HUES6 (cell line): ENCODE measurements at regions not wholly inside any gene's neighbourhood (a gene's known extent, or its start where the extent isn't known, plus 50 kb on each side); places are given as distances from the start of the nearest gene placed in this dataset.
"Not testable (repeated sequence)": the region's sequence is repeated elsewhere in the genome, so short reads cannot be mapped to it uniquely, and the experiment has no call there.

Experiments
- H3K27ac ChIP-seq: 2 replicates; pipeline ENCODE4 v1.7.0; 2013; ENCODE audit warnings: low read depth, mild to moderate bottlenecking, low read length, inconsistent platforms
- H3K27me3 ChIP-seq: 2 replicates; pipeline ENCODE4 v1.6.1; 2013; ENCODE audit warnings: low read length; ENCODE audit not compliant: control insufficient read depth, insufficient read depth
- H3K36me3 ChIP-seq: 2 replicates; pipeline ENCODE4 v1.6.1; 2013; ENCODE audit warnings: low read length; ENCODE audit not compliant: control insufficient read depth, insufficient read depth
- H3K4me1 ChIP-seq: 2 replicates; pipeline ENCODE4 v1.6.1; 2013; ENCODE audit warnings: low read length; ENCODE audit not compliant: control insufficient read depth, insufficient read depth
- H3K4me3 ChIP-seq: 2 replicates; pipeline ENCODE4 v1.5.1; 2013; ENCODE audit warnings: low read depth, low read length
- H3K9ac ChIP-seq: one replicate; pipeline ENCODE4 v1.6.1; 2013; ENCODE audit warnings: mild to moderate bottlenecking, low read length
- H3K9me3 ChIP-seq: 2 replicates; pipeline ENCODE4 v1.6.1; 2013; ENCODE audit warnings: low read depth, low read length; ENCODE audit not compliant: control insufficient read depth, insufficient read depth

DNA sequence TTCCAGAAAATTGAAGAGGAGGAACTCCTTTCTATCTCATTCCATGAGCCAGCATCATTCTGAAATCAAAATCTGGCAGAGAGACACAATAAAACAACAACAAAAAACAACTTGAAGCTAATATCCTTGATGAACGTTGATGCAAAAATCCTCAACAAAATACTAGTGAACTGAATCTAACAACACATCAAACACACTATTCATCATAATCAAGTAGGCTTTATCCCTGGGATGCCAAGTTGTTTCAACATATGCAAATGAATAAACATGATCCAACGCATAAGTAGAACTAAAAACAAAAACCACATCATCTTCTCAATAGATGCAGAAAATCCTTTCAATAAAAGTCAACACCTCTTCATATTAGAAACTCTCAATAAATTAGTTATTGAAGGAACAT, 335.3 kb upstream of the BRINP3 start:
- Histone ChIP-seq H3K4me1 (no peaks in the 10 kb centered on the region), H3K9ac (no peak overlapping the region), H3K4me3 (no peak overlapping the region), H3K27me3 (no peaks in the 10 kb centered on the region), H3K9me3 (no peaks in the 10 kb centered on the region), H3K36me3 (no peaks in the 10 kb centered on the region), H3K27ac (no peak overlapping the region)

DNA sequence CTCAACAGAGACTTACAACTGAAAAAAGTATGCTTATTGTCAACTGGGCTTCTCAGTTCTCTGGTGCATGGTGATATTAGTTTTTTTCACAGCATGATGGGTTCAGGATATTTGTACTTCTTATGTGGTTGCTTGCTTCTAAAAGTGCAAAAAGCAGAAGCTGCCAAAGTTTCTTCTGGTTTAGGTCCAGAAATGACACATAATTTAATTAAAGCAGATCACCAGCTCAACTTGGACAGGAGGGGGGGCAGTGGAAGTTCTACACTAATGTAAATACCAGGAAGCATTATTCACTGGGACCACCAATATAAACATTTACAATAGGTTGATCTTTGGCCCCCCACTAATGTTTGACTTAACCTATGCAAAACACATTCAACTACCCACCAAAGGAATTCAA, 354.8 kb upstream of the BRINP3 start:
- H3K4me1 ChIP-seq = no peaks in the 10 kb centered on the region
- H3K36me3 ChIP-seq = no peaks in the 10 kb centered on the region
- no peaks in the 10 kb centered on the region for H3K9me3 ChIP-seq
- H3K27me3 ChIP-seq = no peaks in the 10 kb centered on the region
- H3K27ac ChIP-seq = no peak overlapping the region
- no peak overlapping the region for H3K9ac ChIP-seq
- H3K4me3 ChIP-seq = no peak overlapping the region

DNA sequence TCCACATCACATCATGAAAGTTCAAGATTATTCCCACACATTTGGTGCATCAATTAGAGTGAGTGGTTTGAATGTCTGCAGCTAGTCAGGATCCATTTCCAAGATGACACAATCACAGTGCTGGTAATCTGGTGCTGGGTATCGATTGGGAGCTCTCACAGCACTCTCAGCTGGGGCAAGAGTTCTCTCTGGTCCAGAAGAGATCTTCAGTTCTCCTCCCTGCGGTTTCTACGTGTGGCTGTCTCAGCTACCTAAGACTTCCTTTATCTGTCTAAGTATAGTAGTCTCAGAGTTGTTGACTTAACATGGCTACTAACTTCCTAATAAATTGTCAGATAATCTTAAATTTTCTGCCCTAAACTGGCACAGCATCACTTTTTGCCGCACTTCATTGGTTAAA, 358.0 kb upstream of the BRINP3 start:
- Histone ChIP-seq H3K9ac (no peak overlapping the region), H3K27ac (no peak overlapping the region), H3K9me3 (no peaks in the 10 kb centered on the region), H3K4me1 (no peaks in the 10 kb centered on the region), H3K27me3 (no peaks in the 10 kb centered on the region), H3K36me3 (no peaks in the 10 kb centered on the region), H3K4me3 (no peak overlapping the region)

DNA sequence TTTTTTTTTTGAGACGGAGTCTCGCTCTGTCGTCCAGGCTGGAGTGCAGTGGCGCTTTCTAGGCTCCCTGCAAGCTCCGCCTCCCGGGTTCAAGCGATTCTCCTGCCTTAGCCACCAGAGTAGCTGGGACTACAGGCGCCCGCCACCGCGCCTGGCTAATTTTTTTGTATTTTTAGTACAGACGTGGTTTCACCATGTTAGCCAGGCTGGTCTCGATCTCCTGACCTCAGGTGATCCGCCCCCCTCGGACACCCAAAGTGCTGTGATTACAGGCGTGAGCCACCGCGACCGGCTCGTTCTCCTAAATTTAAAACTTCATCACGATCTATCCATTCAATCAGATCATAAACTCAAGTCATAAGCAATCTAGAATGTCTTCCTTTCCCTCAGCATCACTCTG, 359.5 kb upstream of the BRINP3 start:
- not testable (repeated sequence) for H3K9me3 ChIP-seq, H3K4me1 ChIP-seq, H3K27ac ChIP-seq, H3K27me3 ChIP-seq, H3K4me3 ChIP-seq, H3K9ac ChIP-seq, H3K36me3 ChIP-seq

DNA sequence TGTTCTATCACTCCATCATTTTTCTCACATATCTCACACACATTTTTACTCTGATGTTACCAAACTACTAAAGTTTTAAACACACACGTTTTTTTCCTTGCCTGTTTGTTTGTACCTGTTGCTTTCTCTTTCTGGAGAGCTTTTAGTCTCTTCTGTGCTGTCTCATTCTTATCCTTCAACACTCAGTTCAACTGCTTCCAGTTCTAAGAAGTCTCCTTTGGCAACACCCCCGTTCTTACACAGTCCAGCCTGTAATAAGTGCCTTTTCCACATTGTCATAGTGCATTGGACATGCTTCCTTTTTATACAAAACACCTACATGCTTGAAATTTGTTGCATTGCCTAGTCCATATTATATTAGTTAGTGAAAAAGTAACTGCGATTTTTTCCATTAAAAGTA, 360.2 kb upstream of the BRINP3 start:
- no peak overlapping the region for H3K27ac ChIP-seq
- no peaks in the 10 kb centered on the region for H3K27me3 ChIP-seq
- H3K4me1 ChIP-seq = no peaks in the 10 kb centered on the region
- H3K36me3 ChIP-seq = no peaks in the 10 kb centered on the region
- no peak overlapping the region for H3K9ac ChIP-seq
- H3K9me3 ChIP-seq = no peaks in the 10 kb centered on the region
- H3K4me3 ChIP-seq = no peak overlapping the region

DNA sequence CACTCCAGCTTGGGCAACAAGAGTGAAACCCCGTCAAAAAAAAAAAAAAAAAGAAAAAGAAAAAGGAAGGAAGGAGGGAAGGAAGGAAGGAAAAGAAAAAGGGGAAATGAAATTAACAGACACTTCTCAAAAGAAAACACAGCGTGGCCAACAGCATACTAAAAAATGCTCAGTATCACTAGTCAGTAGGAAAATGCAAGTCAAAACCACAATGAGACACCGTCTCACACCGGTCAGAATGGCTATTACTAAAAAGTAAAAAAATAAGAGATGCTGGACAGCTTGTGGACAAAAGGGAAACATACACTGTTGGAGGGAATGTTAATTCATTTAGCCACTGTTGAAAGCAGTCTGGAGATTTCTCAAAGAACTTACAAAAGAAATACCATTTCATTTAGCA, 369.5 kb upstream of the BRINP3 start:
- Histone ChIP-seq H3K27me3 (no peaks in the 10 kb centered on the region), H3K9me3 (no peaks in the 10 kb centered on the region), H3K4me3 (no peak overlapping the region), H3K36me3 (no peaks in the 10 kb centered on the region), H3K9ac (no peak overlapping the region), H3K4me1 (no peaks in the 10 kb centered on the region), H3K27ac (no peak overlapping the region)

DNA sequence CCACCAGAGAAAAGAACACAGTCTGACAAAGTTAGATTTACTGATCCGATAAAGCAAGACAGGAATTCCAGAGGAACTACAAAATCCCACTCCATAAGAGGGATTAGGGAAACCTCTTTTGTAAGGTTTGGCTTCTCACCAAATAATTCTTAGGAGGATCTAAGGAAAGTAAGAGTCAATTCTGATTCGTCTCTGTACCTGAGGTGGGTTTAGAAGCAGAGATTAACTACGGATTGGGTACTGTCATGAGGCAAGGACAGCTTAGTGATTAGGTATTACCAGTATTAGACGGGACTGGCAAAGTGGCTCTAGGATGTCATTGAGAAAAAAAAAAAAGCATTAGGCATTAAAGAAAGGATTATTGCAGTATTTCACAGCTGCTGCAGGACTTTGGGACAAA, 371.7 kb upstream of the BRINP3 start:
- Histone ChIP-seq H3K4me3 (no peak overlapping the region), H3K9ac (no peak overlapping the region), H3K27ac (no peak overlapping the region), H3K36me3 (no peaks in the 10 kb centered on the region), H3K27me3 (no peaks in the 10 kb centered on the region), H3K9me3 (no peaks in the 10 kb centered on the region), H3K4me1 (no peaks in the 10 kb centered on the region)

DNA sequence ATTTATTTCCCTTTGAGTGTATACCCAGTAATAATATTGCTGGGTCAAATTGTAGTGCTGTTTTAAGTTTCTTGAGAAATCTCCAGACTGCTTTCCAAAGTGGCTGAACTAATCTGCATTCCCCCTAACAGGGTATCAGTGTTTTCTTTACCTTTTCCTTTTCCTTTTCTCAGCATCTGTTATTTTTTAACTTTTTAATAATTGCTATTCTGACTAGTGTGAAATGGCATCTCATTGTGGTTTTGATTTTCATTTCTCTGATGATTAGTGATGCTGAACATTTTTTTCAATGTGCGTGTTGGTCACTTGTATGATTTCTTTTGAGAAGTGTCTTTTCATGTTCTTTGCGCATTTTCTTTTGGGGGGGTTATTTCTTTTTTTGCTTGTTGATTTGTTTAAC, 374.9 kb upstream of the BRINP3 start:
- no peak overlapping the region for H3K27ac ChIP-seq
- H3K36me3 ChIP-seq = no peaks in the 10 kb centered on the region
- no peak overlapping the region for H3K9ac ChIP-seq
- no peaks in the 10 kb centered on the region for H3K4me1 ChIP-seq
- no peaks in the 10 kb centered on the region for H3K27me3 ChIP-seq
- H3K9me3 ChIP-seq = no peaks in the 10 kb centered on the region
- H3K4me3 ChIP-seq = no peak overlapping the region

DNA sequence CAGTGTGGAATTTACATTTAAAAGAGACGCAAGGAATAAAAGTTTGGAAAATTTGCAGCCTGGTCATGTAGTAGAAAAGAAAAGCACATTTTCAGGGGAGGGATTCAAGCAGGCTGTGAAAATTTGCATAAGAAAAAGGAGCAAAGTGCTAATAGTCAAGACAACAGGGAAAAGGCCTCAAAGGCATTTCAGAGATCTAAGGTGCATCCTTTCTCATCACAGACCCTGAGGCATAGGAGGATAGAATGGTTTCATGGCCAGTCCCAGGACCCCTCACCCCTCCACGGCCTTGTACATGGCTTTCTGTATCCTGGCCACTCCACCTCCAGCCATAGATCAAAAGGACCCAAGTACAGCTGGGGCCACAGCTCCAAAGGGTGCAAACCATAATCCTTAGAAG, 380.5 kb upstream of the BRINP3 start:
- no peaks in the 10 kb centered on the region for H3K27me3 ChIP-seq
- no peak overlapping the region for H3K27ac ChIP-seq
- H3K9ac ChIP-seq = no peak overlapping the region
- H3K9me3 ChIP-seq = peaks cover 22% of the 10 kb centered on the region; the same call in 1 of the 2 replicates
- H3K4me3 ChIP-seq = no peak overlapping the region
- no peaks in the 10 kb centered on the region for H3K4me1 ChIP-seq
- H3K36me3 ChIP-seq = no peaks in the 10 kb centered on the region

DNA sequence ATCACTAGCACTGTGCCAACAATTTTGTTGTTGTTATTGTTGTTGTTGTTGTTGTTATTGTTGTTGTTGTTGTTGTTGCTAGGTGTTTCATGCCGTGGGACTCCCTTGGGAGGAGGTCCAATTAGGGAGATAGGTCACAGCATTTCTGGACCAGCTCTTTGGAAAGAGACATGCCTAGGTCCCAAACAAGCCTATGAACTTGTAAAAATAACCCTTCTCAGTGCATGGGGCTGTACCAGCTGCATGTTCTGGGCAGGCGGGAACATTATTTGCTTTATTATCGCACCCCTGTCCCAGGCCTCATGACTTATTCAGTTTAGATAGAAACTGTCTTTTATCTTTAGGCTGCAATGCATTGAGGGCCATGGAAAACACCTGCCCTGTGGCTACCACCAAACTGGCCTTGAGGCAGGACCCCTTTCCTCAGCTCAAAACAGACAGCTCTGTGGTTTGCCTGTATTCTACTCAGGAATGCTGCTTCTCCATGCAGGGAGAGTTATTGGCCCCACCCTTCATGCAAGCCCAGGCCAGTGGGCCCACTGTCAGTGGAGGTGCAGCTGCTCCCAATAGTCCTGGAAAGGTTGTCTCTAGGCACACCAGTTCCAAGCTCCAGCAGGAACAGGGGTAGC, 386.5 kb upstream of the BRINP3 start:
- Histone ChIP-seq H3K9me3 (peaks cover 10% of the 10 kb centered on the region; the same call in 1 of the 2 replicates), H3K27me3 (no peaks in the 10 kb centered on the region), H3K27ac (no peak overlapping the region), H3K9ac (no peak overlapping the region), H3K4me3 (no peak overlapping the region), H3K4me1 (no peaks in the 10 kb centered on the region), H3K36me3 (no peaks in the 10 kb centered on the region)

DNA sequence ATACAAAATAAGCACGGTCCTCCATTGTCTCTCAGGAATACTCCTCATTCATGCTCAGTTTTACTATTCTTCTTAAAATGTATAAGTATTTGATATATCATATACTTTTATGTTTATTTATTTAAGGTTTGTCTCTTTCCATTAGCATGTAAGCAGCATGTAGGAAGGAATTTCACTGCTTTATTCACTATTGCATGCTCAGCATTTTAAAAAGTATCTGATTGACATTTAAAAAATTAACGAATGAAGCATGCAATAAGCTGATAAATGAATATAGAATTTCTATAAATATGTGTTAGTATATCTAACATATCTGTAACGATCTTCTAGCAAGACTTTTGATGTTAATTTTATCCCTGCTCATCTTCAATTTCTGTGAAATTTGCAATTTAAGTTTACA, 402.7 kb upstream of the BRINP3 start:
- Histone ChIP-seq H3K27ac (no peak overlapping the region), H3K36me3 (no peaks in the 10 kb centered on the region), H3K9me3 (no peaks in the 10 kb centered on the region)

DNA sequence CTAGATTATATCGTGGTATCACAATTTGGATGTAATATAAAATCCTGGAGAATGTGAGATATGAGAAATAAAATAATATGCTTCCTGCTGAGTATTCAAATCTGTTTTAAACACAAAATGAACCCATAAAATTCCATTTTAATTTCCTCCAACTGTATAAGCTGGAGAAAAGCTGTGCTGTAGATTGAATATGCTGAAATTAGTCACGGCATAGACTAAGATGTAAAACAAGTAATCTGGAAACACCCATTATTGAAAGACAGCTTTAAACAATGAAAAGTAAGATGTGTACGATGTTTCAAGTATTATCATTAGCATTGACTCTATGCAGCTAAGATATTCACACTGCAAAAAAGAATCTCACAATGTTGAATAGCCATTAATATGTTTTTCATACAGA, 403.4 kb upstream of the BRINP3 start:
- Histone ChIP-seq H3K4me1 (no peaks in the 10 kb centered on the region), H3K4me3 (no peak overlapping the region), H3K27me3 (no peaks in the 10 kb centered on the region), H3K9me3 (no peaks in the 10 kb centered on the region), H3K9ac (no peak overlapping the region), H3K36me3 (no peaks in the 10 kb centered on the region), H3K27ac (no peak overlapping the region)

More for the DNA sequence above, 402.7 kb upstream of the BRINP3 start:
- Histone ChIP-seq H3K4me1 (no peaks in the 10 kb centered on the region), H3K27me3 (no peaks in the 10 kb centered on the region), H3K4me3 (no peak overlapping the region), H3K9ac (no peak overlapping the region)
